HEK293 (cell line): ENCODE measurements at regions not wholly inside any gene's neighbourhood (a gene's known extent, or its start where the extent isn't known, plus 50 kb on each side); places are given as distances from the start of the nearest gene placed in this dataset.

ENCODE experiments used
- CTCF ChIA-PET: fragments of 350-600 bp; formaldehyde crosslinking; extraction: SDS; loops from one replicate; lab custom pipeline; 2021; ENCODE audit warnings: antibody characterized with exemption; lab: Yijun Ruan, JAX
- POLR2A ChIA-PET: fragments of 300-600 bp; formaldehyde crosslinking; extraction: SDS; loops from one replicate; lab custom pipeline; 2020; ENCODE audit warnings: antibody characterized with exemption, inconsistent platforms; lab: Yijun Ruan, JAX
- H3K27ac ChIP-seq: fragments of 200-500 bp; sonication (Bioruptor generic); 2 replicates; pipeline ENCODE4 v1.5.1; 2014; ENCODE audit warnings: low read depth, low read length, control low read depth, inconsistent platforms; ENCODE audit errors: extremely low read depth
- H3K36me3 ChIP-seq, 2 experiments: fragments of 200-500 bp in 1 of 2; sonication (Bioruptor generic) in 1 of 2; 1 replicate in 1 of 2; 2 replicates in 1 of 2; pipeline ENCODE4 v1.5.1; 2014 to 2017; ENCODE audit warnings: inconsistent platforms in 2 of 2, low read length in 2 of 2; ENCODE audit not compliant: control insufficient read depth in 2 of 2, insufficient read depth in 1 of 2
- H3K4me1 ChIP-seq: fragments of 200-500 bp; sonication (Bioruptor generic); 2 replicates; pipeline ENCODE4 v1.5.1; 2014; ENCODE audit warnings: mild to moderate bottlenecking, low read length, inconsistent platforms; ENCODE audit not compliant: control insufficient read depth, insufficient read depth
- H3K4me3 ChIP-seq: 2 replicates; pipeline ENCODE4 v1.5.1; 2011; ENCODE audit warnings: low read depth, mild to moderate bottlenecking, control low read depth, low read length, moderate library complexity
- H3K9me3 ChIP-seq: fragments of 200-500 bp; sonication (Bioruptor generic); 2 replicates; pipeline ENCODE4 v1.5.1; 2014; ENCODE audit warnings: low read depth, low read length, inconsistent platforms; ENCODE audit not compliant: control insufficient read depth, insufficient read depth
- BCL11B ChIP-seq: fragments of 450-650 bp; formaldehyde crosslinking; IDR thresholded peaks from 2 replicates; pipeline ENCODE4 v1.5.1; 2016; ENCODE audit warnings: low read depth, missing biosample characterization, missing genetic modification characterization
- FEZF1 ChIP-seq: fragments of 450-650 bp; formaldehyde crosslinking; IDR thresholded peaks from 2 replicates; pipeline ENCODE4 v1.5.1; 2016; ENCODE audit warnings: missing biosample characterization, missing genetic modification characterization
- HOXD13 ChIP-seq: sonication (generic); formaldehyde crosslinking; IDR thresholded peaks from 2 replicates; pipeline ENCODE4 v1.8.0; 2022; ENCODE audit warnings: missing genetic modification reagents, borderline replicate concordance
- INSM2 ChIP-seq: fragments of 450-650 bp; formaldehyde crosslinking; IDR thresholded peaks from 2 replicates; pipeline ENCODE4 v1.5.1; 2016; ENCODE audit warnings: missing biosample characterization, missing genetic modification characterization
- KLF10 ChIP-seq: fragments of 450-650 bp; IDR thresholded peaks from 2 replicates; pipeline ENCODE4 v1.5.1; 2018; ENCODE audit warnings: missing biosample characterization, mild to moderate bottlenecking, missing genetic modification characterization
- OVOL3 ChIP-seq: fragments of 450-650 bp; formaldehyde crosslinking; IDR thresholded peaks from 2 replicates; pipeline ENCODE4 v1.5.1; 2016; ENCODE audit warnings: missing biosample characterization, missing genetic modification characterization
- PBX3 ChIP-seq: sonication (generic); formaldehyde crosslinking; IDR thresholded peaks from 2 replicates; pipeline ENCODE4 v1.8.1; 2022; ENCODE audit warnings: mild to moderate bottlenecking, moderate library complexity, missing genetic modification reagents
- REPIN1 ChIP-seq: fragments of 450-650 bp; formaldehyde crosslinking; IDR thresholded peaks from 2 replicates; pipeline ENCODE4 v1.5.1; 2017; ENCODE audit warnings: missing biosample characterization, missing genetic modification characterization, low read depth
- ZBTB11 ChIP-seq: fragments of 450-650 bp; formaldehyde crosslinking; conservative IDR thresholded peaks from 2 replicates; pipeline ENCODE4 v1.5.1; 2016; ENCODE audit warnings: low read depth, missing biosample characterization, missing genetic modification characterization
- ZBTB21 ChIP-seq: fragments of 450-650 bp; formaldehyde crosslinking; IDR thresholded peaks from 2 replicates; pipeline ENCODE4 v1.5.1; 2017; ENCODE audit warnings: missing biosample characterization, missing genetic modification characterization
- ZBTB6 ChIP-seq: fragments of 450-650 bp; formaldehyde crosslinking; IDR thresholded peaks from 2 replicates; pipeline ENCODE4 v1.5.1; 2017; ENCODE audit warnings: missing biosample characterization, missing genetic modification characterization
- ZBTB8A ChIP-seq: fragments of 450-650 bp; formaldehyde crosslinking; IDR thresholded peaks from 2 replicates; pipeline ENCODE4 v1.5.1; 2016; ENCODE audit warnings: missing biosample characterization, missing genetic modification characterization
- ZNF10 ChIP-seq: fragments of 450-650 bp; formaldehyde crosslinking; IDR thresholded peaks from 2 replicates; pipeline ENCODE4 v1.5.1; 2017; ENCODE audit warnings: missing biosample characterization, missing genetic modification characterization
- ZNF23 ChIP-seq: fragments of 450-650 bp; formaldehyde crosslinking; IDR thresholded peaks from 2 replicates; pipeline ENCODE4 v1.5.1; 2016; ENCODE audit warnings: missing biosample characterization, missing genetic modification characterization, borderline replicate concordance
- ZNF302 ChIP-seq: fragments of 450-650 bp; formaldehyde crosslinking; IDR thresholded peaks from 2 replicates; pipeline ENCODE4 v1.5.1; 2016; ENCODE audit warnings: missing biosample characterization, missing genetic modification characterization, low read depth
- ZNF311 ChIP-seq: fragments of 450-650 bp; formaldehyde crosslinking; IDR thresholded peaks from 2 replicates; pipeline ENCODE4 v1.5.1; 2017; ENCODE audit warnings: missing biosample characterization, missing genetic modification characterization, borderline replicate concordance
- ZNF324 ChIP-seq: fragments of 450-650 bp; formaldehyde crosslinking; IDR thresholded peaks from 2 replicates; pipeline ENCODE4 v1.5.1; 2016; ENCODE audit warnings: missing biosample characterization, missing genetic modification characterization
- ZNF404 ChIP-seq: fragments of 450-650 bp; formaldehyde crosslinking; IDR thresholded peaks from 2 replicates; pipeline ENCODE4 v1.5.1; 2017; ENCODE audit warnings: missing biosample characterization, missing genetic modification characterization
- ZNF423 ChIP-seq: fragments of 450-650 bp; formaldehyde crosslinking; IDR thresholded peaks from 2 replicates; pipeline ENCODE4 v1.5.1; 2016; ENCODE audit warnings: missing biosample characterization, missing genetic modification characterization
- ZNF626 ChIP-seq: fragments of 450-650 bp; sonication (Bioruptor Pico); formaldehyde crosslinking; IDR thresholded peaks from 2 replicates; pipeline ENCODE4 v1.5.1; 2018; ENCODE audit warnings: missing biosample characterization, missing genetic modification characterization, inconsistent platforms
- ZNF658 ChIP-seq: fragments of 450-650 bp; formaldehyde crosslinking; IDR thresholded peaks from 2 replicates; pipeline ENCODE4; 2016; ENCODE audit warnings: missing biosample characterization, missing genetic modification characterization
- ZSCAN16 ChIP-seq: fragments of 450-650 bp; formaldehyde crosslinking; IDR thresholded peaks from 2 replicates; pipeline ENCODE4 v1.5.1; 2016; ENCODE audit warnings: missing biosample characterization, missing genetic modification characterization

- Histone ChIP-seq H3K36me3 (no peaks in the 10 kb centered on the region), H3K4me3 (no peak overlapping the region), H3K9me3 (no peaks in the 10 kb centered on the region), H3K4me1 (no peaks in the 10 kb centered on the region), H3K27ac (no peak overlapping the region)
- CTCF ChIA-PET: no interaction called here
- POLR2A ChIA-PET: no interaction called here
- no peak for TF ChIP-seq ZSCAN16
- no peak for TF ChIP-seq HOXD13 (CRISPR knock-in tag)
- no peak for TF ChIP-seq ZNF404 (tag by site-specific recombination)
- TF ChIP-seq ZBTB6 (tag by site-specific recombination): no peak
- TF ChIP-seq ZNF311 (tag by site-specific recombination): no peak
- no peak for TF ChIP-seq BCL11B (tag by site-specific recombination)
- TF ChIP-seq ZBTB8A (tag by site-specific recombination): no peak
- TF ChIP-seq ZNF23 (tag by site-specific recombination): no peak
- no peak for TF ChIP-seq ZNF658 (tag by site-specific recombination)
- TF ChIP-seq ZNF626 (tag by site-specific recombination): no peak
Observed at GRCh38 chr20:16179919-16180318, 393.3 kb downstream of the KIF16B start.

- POLR2A ChIA-PET: no interaction called here
- no peaks in the 10 kb centered on the region for H3K9me3 ChIP-seq
- H3K36me3 ChIP-seq: no peaks in the 10 kb centered on the region
- H3K4me1 ChIP-seq: no peaks in the 10 kb centered on the region
- no peak overlapping the region for H3K4me3 ChIP-seq
- no peak for TF ChIP-seq ZNF302 (tag by site-specific recombination)
- TF ChIP-seq FEZF1: no peak
- no peak for TF ChIP-seq ZNF423 (tag by site-specific recombination)
- TF ChIP-seq BCL11B (tag by site-specific recombination): no peak
- TF ChIP-seq ZBTB21 (tag by site-specific recombination): no peak
- no peak for TF ChIP-seq ZNF10 (tag by site-specific recombination)
- TF ChIP-seq ZNF311 (tag by site-specific recombination): no peak
- no peak overlapping the region for H3K27ac ChIP-seq
- CTCF ChIA-PET: no interaction called here
Observed at GRCh38 chr20:16179371-16179770, 393.9 kb downstream of the KIF16B start.

- Histone ChIP-seq H3K36me3 (no peaks in the 10 kb centered on the region), H3K4me3 (no peak overlapping the region), H3K4me1 (no peaks in the 10 kb centered on the region), H3K9me3 (no peaks in the 10 kb centered on the region), H3K27ac (no peak overlapping the region)
- ChIA-PET POLR2A (no interaction called here), CTCF (interaction anchor here (0.6 kb wide), 1 partner anchor 427 kb away, joined by 3 read pairs; no protein-coding TSS in a partner anchor)
- TF ChIP-seq INSM2 (tag by site-specific recombination) (no peak), REPIN1 (tag by site-specific recombination) (no peak), PBX3 (CRISPR knock-in tag) (no peak), ZNF324 (tag by site-specific recombination) (no peak), OVOL3 (tag by site-specific recombination) (no peak), KLF10 (tag by site-specific recombination) (no peak), ZBTB11 (no peak)
Observed at GRCh38 chr20:16178546-16179135, 394.6 kb downstream of the KIF16B start.
